ENCODE measurements at regions not wholly inside any gene's neighbourhood (a gene's known extent, or its start where the extent isn't known, plus 50 kb on each side); places are given as distances from the start of the nearest gene placed in this dataset.

DNA sequence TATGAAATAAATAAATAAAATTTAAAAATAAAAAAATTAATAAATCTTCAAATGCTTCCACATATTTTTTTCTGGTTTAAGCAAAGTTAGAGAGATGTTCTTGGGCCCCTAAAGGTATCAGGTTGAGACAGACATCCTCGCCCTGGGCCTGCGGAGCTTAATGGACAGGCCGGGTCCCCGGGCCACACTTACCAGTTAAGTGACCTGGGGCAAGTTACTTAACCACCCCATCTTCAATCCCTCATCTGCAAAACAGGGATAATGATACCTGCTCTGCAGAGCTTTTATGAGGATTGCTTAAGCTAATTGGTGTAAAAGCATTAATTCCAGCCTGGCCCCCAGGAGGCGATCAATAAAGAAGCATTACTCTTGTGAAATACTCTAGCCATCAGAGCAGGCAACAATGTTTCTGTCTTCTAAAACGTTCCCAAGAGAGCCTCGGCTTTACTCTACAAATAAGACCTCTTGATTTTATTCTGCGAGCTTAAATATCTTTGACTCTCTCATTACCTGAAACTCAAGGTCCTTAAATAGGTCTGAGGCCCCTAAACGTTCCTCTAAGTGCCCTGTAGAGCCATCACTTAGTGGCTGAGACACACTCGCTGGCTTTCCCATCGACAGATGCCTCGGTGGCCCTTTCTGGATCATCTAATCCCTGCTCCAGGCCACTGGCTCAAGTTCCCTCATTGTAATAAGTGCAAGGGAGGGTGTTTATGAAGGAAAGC lies 81.1 kb upstream of the DIO3 start:
- H2AK9ac ChIP-seq (replicated peaks; ENCODE audit: low read depth, low read length, poor library complexity), result no peak overlapping the region
- H3K27me3 ChIP-seq (ENCODE audit: control insufficient read depth, insufficient read depth, low read length), result no peaks in the 10 kb centered on the region; the same call in 1 of the 2 replicates
- DNase-seq (no peak), ATAC-seq (ENCODE audit: low read depth) (no peak)
- peak overlapping the region; percentile 12; the same call in 1 of the 2 replicates for H2BK20ac ChIP-seq (ENCODE audit: low read depth, low read length)
- peaks cover 18% of the 10 kb centered on the region; the same call in 1 of the 2 replicates for H3K4me1 ChIP-seq (ENCODE audit: control insufficient read depth, insufficient read depth, low read length)
- H3K9ac ChIP-seq (ENCODE audit: low read depth, low read length), result no peak overlapping the region
- H3K4me3 ChIP-seq (ENCODE audit: insufficient read depth, low read depth, low read length), result no peak overlapping the region
- H4K5ac ChIP-seq (ENCODE audit: low read depth, low read length), result no peak overlapping the region; the same call in 1 of the 2 replicates
- H2BK15ac ChIP-seq (ENCODE audit: low read depth, low read length), result no peak overlapping the region
- H3K36me3 ChIP-seq (ENCODE audit: control insufficient read depth, insufficient read depth, low read length), result no peaks in the 10 kb centered on the region
- 92% methylated on average over 3 of the region's 12 CpGs; no CpG with 5 or more reads in 1 of the 2 experiments for WGBS, 2 experiments (ENCODE audit: extremely low coverage in 2 of 2, insufficient read length in 1 of 2)
- peak overlapping the region; percentile 24; the same call in 1 of the 2 replicates for H3K27ac ChIP-seq (ENCODE audit: insufficient read depth, low read length)
- H4K8ac ChIP-seq (ENCODE audit: low read depth in 2 of 2, low read length in 2 of 2), result no peak overlapping the region
- H3K9me3 ChIP-seq (ENCODE audit: control insufficient read depth, insufficient read depth, low read length), result peaks cover 5% of the 10 kb centered on the region; the same call in 1 of the 2 replicates
- H2AFZ ChIP-seq (replicated peaks; ENCODE audit: low read length, poor library complexity), result no peak overlapping the region
- no peak overlapping the region for H3K14ac ChIP-seq (replicated peaks; ENCODE audit: low read depth, low read length)
- H3K79me1 ChIP-seq (ENCODE audit: low read depth in 1 of 2, low read length in 2 of 2), result no peaks in the 10 kb centered on the region
- H3K23ac ChIP-seq (ENCODE audit: low read depth, low read length), result no peak overlapping the region
- CTCF ChIA-PET, result no interaction called here
- H3K18ac ChIP-seq (ENCODE audit: low read depth, low read length), result peak overlapping the region; percentile 6; the same call in 1 of the 2 replicates
- H3K4me2 ChIP-seq (ENCODE audit: low read depth, low read length), result peak overlapping the region; percentile 31; the same call in 1 of the 2 replicates
- in situ Hi-C loops (cut with MboI; ENCODE audit: low sequenced_read_pairs) (no loop called here), dilution Hi-C loops (cut with HindIII; ENCODE audit: low sequenced_read_pairs, unreplicated experiment) (no loop called here), intact Hi-C loops (cut with micrococcal nuclease) (no loop called here)
- H3K4ac ChIP-seq (ENCODE audit: low read depth, low read length), result no peak overlapping the region
- H2BK5ac ChIP-seq (ENCODE audit: low read depth, low read length, poor library complexity, severe bottlenecking), result no peak overlapping the region
- no peaks in the 10 kb centered on the region for H4K20me1 ChIP-seq (ENCODE audit: insufficient read depth, low read length)
- POLR2A ChIA-PET (ENCODE audit: unreplicated experiment), result no interaction called here
- TF ChIP-seq RCOR1 (IDR thresholded peaks at IDR 0.05; ENCODE audit: insufficient replicate concordance, low read length) (no peak), MAFK (IDR thresholded peaks at IDR 0.05; ENCODE audit: low read depth, low read length) (no peak), POLR2A (IDR thresholded peaks at IDR 0.05; ENCODE audit: low read depth, low read length) (no peak), CHD1 (IDR thresholded peaks at IDR 0.05; ENCODE audit: low read depth, low read length) (no peak), USF2 (IDR thresholded peaks at IDR 0.05; ENCODE audit: low read depth, low read length) (no peak), MXI1 (IDR thresholded peaks at IDR 0.05; ENCODE audit: borderline replicate concordance, low read depth, low read length) (no peak), CEBPB (IDR thresholded peaks at IDR 0.05; ENCODE audit: low read depth, low read length) (no peak), RAD21 (IDR thresholded peaks at IDR 0.05; ENCODE audit: low read length) (no peak), FOS (IDR thresholded peaks at IDR 0.05; ENCODE audit: low read depth, low read length) (no peak), NFE2L2 (IDR thresholded peaks at IDR 0.05; ENCODE audit: low read depth, low read length) (no peak), BHLHE40 (IDR thresholded peaks at IDR 0.05; ENCODE audit: low read depth, low read length) (no peak), SMC3 (IDR thresholded peaks at IDR 0.05; ENCODE audit: low read depth, low read length) (no peak), MAZ (IDR thresholded peaks at IDR 0.05; ENCODE audit: borderline replicate concordance, low read depth, low read length) (no peak), RFX5 (IDR thresholded peaks at IDR 0.05; ENCODE audit: low read depth, low read length) (no peak)
- TF ChIP-seq, protein P1, sequence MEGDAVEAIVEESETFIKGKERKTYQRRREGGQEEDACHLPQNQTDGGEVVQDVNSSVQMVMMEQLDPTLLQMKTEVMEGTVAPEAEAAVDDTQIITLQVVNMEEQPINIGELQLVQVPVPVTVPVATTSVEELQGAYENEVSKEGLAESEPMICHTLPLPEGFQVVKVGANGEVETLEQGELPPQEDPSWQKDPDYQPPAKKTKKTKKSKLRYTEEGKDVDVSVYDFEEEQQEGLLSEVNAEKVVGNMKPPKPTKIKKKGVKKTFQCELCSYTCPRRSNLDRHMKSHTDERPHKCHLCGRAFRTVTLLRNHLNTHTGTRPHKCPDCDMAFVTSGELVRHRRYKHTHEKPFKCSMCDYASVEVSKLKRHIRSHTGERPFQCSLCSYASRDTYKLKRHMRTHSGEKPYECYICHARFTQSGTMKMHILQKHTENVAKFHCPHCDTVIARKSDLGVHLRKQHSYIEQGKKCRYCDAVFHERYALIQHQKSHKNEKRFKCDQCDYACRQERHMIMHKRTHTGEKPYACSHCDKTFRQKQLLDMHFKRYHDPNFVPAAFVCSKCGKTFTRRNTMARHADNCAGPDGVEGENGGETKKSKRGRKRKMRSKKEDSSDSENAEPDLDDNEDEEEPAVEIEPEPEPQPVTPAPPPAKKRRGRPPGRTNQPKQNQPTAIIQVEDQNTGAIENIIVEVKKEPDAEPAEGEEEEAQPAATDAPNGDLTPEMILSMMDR (conservative IDR thresholded peaks at IDR 0.05; ENCODE audit: low read depth, low read length), result no peak
- TF ChIP-seq, protein P2, sequence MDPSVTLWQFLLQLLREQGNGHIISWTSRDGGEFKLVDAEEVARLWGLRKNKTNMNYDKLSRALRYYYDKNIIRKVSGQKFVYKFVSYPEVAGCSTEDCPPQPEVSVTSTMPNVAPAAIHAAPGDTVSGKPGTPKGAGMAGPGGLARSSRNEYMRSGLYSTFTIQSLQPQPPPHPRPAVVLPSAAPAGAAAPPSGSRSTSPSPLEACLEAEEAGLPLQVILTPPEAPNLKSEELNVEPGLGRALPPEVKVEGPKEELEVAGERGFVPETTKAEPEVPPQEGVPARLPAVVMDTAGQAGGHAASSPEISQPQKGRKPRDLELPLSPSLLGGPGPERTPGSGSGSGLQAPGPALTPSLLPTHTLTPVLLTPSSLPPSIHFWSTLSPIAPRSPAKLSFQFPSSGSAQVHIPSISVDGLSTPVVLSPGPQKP (IDR thresholded peaks at IDR 0.05; ENCODE audit: borderline replicate concordance, low read depth, low read length), result no peak
- H2BK120ac ChIP-seq (ENCODE audit: low read depth, low read length), result no peak overlapping the region
- no peak overlapping the region for H4K91ac ChIP-seq (ENCODE audit: insufficient read depth, low read depth, low read length)
- BruUV-seq (replicated peaks), result no TSS peak
- no peak overlapping the region for H2AK5ac ChIP-seq (ENCODE audit: low read depth, low read length)
- no peak overlapping the region for H3K56ac ChIP-seq (ENCODE audit: extremely low read depth, insufficient read depth, low read length)
- no peaks in the 10 kb centered on the region for H3K9me1 ChIP-seq (ENCODE audit: insufficient read depth, low read length)
